Adrenal gland (tissue), 9 donors: ENCODE measurements at regions not wholly inside any gene's neighbourhood (a gene's known extent, or its start where the extent isn't known, plus 50 kb on each side); places are given as distances from the start of the nearest gene placed in this dataset.
"Not testable (repeated sequence)": the region's sequence is repeated elsewhere in the genome, so short reads cannot be mapped to it uniquely, and the experiment has no call there.

ENCODE experiments used
- DNase-seq, 7 donors: peaks; one replicate each; pipeline ENCODE4 v3.0.0-alpha.2; 2019 to 2020
- H3K27ac ChIP-seq, 5 donors: fragments of 200-600 bp; sonication (generic) in 4 of 5; 1 replicate in 3 of 5; 2 replicates in 2 of 5; pipeline versions ENCODE4 v1.5.1 to v1.8.0; 2016 to 2020; ENCODE audit warnings: mild to moderate bottlenecking in 1 of 5
- H3K27me3 ChIP-seq: fragments of 200-600 bp; 2 replicates; pipeline ENCODE4 v1.8.0; 2021
- H3K36me3 ChIP-seq, 2 donors: fragments of 200-600 bp; replicated peaks in 1 of 2; 1 replicate in 1 of 2; 2 replicates in 1 of 2; pipeline versions ENCODE4 v1.5.1 to v1.8.0; 2018 to 2022
- H3K4me1 ChIP-seq, 2 donors: fragments of 200-600 bp; replicated peaks in 1 of 2; 1 replicate in 1 of 2; 2 replicates in 1 of 2; pipeline versions ENCODE4 v1.5.1 to v1.8.0; 2018 to 2021
- H3K4me3 ChIP-seq, 4 donors: fragments of 200-600 bp; sonication (generic) in 3 of 4; one replicate each; pipeline ENCODE4 v1.5.1; 2016 to 2018
- H3K9me3 ChIP-seq, 3 donors: fragments of 200-600 bp; sonication (generic) in 1 of 3; replicated peaks in 1 of 3; 1 replicate in 2 of 3; 2 replicates in 1 of 3; pipeline versions ENCODE4 v1.5.1 to v1.8.0; 2016 to 2021
- POLR2A ChIP-seq, 2 donors: fragments of 450-650 bp; IDR thresholded peaks; one replicate each; pipeline ENCODE4 v1.6.1; 2017; ENCODE audit warnings: antibody characterized with exemption in 2 of 2, mild to moderate bottlenecking in 2 of 2, moderate library complexity in 1 of 2
- WGBS, 4 donors: extraction: QIAGEN DNeasy Blood & Tissue Kit in 2 of 4; methylation state at CpG; one replicate each; pipeline versions ENCODE4 v1.1.5 to v1.1.7; 2013 to 2017; 5-methylcytosine and 5-hydroxymethylcytosine counted together
- intact Hi-C, 2 donors: fragments of 100-400 bp; cut with DNase I; formaldehyde crosslinking; loops; one replicate each; pipeline versions ENCODE4 v1.14.1 to v1.15.0; 2022 to 2023
- TF ChIP-seq, protein P1 (sequence below), 6 experiments: fragments of 450-650 bp in 4 of 6; fragments of 200-600 bp in 2 of 6; sonication (generic) in 1 of 6; IDR thresholded peaks; 1 replicate in 5 of 6; 2 replicates in 1 of 6; pipeline versions ENCODE4 v1.5.1 to v1.8.0; 2016 to 2021; ENCODE audit warnings: antibody characterized with exemption in 6 of 6, mild to moderate bottlenecking in 2 of 6, moderate library complexity in 1 of 6
- donor health status: healthy with polysubstance abuse.
- donor health status: Bipolar disorder and iron deficiency.
- donor health status: DM: yes; HTN: yes; CAD: no.
- donor health status: DM: no; HTN: no; CAD: no.
- donor health status: DM: no; HTN: no; CAD: no.

DNA sequence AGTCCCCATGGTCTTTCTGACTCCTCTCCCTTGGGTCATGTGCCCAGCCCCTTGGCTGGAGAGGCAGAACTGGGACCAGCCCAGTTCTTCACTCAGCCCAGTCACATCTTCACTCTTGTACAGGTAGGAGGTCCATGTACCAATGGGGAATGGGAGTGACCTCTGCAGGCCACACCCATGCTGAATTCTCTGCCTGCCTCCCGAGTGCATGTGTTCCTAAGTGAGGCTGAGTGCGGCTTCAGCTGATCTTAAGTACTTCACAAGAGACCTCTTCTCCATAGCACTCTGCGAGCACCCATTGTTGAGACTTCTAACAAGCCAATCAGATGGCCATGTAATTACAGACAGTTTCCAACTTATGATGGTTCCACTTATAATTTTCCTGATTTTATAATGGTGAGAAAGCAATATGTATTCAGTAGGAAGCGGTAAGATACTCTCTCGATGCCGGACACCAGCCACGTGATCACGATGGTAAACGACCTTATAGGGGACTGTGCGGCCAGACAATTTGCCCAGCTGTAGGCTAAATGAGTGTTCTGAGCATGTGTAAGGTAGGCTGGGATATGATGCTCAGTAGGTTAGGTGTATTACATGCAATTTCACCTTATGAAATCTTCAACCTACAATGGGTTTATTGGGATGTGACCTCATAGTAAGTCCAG, 112.1 kb downstream of the KLF13 start:
- no peaks in the 10 kb centered on the region for H3K27me3 ChIP-seq
- peaks cover 0 to 25% of the 10 kb centered on the region in 2 donors for H3K4me1 ChIP-seq
- H3K9me3 ChIP-seq = no peaks in the 10 kb centered on the region
- DNase-seq = no peak
- intact Hi-C loops = loop anchor here in 1 of 2 donors (5.0 to 10.0 kb wide), 3 partner anchors 74 to 221 kb away; partner anchors contain the start of gene KLF13
- 94 to 99% (median 95%) methylated on average over 9 to 10 of the region's 10 CpGs for WGBS, 4 donors
- H3K27ac ChIP-seq = no peak overlapping the region
- no peak overlapping the region for H3K4me3 ChIP-seq
- TF ChIP-seq, protein P1, sequence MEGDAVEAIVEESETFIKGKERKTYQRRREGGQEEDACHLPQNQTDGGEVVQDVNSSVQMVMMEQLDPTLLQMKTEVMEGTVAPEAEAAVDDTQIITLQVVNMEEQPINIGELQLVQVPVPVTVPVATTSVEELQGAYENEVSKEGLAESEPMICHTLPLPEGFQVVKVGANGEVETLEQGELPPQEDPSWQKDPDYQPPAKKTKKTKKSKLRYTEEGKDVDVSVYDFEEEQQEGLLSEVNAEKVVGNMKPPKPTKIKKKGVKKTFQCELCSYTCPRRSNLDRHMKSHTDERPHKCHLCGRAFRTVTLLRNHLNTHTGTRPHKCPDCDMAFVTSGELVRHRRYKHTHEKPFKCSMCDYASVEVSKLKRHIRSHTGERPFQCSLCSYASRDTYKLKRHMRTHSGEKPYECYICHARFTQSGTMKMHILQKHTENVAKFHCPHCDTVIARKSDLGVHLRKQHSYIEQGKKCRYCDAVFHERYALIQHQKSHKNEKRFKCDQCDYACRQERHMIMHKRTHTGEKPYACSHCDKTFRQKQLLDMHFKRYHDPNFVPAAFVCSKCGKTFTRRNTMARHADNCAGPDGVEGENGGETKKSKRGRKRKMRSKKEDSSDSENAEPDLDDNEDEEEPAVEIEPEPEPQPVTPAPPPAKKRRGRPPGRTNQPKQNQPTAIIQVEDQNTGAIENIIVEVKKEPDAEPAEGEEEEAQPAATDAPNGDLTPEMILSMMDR (IDR thresholded peaks at IDR 0.05) = no peak
- TF ChIP-seq POLR2A (IDR thresholded peaks at IDR 0.05) = no peak
- H3K36me3 ChIP-seq = no peaks in the 10 kb centered on the region

DNA sequence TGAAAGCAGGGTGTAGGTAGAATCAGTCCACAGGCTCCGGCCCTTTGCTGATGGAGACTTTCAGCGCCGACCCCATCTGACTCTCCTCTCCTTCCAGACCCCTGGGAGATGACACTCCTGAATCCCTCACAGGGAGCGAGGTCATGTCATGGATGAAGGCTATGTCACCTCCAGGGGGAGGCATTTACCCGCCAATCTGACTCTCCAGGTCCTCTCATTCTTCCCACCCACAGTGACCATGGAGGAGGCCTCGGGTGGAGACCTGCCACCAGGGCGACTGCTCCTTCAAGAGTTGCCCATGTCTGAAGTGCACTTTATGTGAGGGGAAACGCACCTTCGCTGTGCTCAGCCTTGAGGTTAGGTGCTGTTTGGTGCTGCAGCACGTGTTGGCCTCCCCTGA, 112.7 kb downstream of the KLF13 start:
- intact Hi-C loops = loop anchor here in 1 of 2 donors (5.0 to 10.0 kb wide), 3 partner anchors 75 to 222 kb away; partner anchors contain the start of gene KLF13
- Histone ChIP-seq H3K27me3 (no peaks in the 10 kb centered on the region), H3K9me3 (no peaks in the 10 kb centered on the region), H3K27ac (no peak overlapping the region), H3K4me1 (peaks cover 0 to 25% of the 10 kb centered on the region in 2 donors), H3K36me3 (no peaks in the 10 kb centered on the region), H3K4me3 (no peak overlapping the region)
- TF ChIP-seq, protein P1 (IDR thresholded peaks at IDR 0.05) = peak in 1 of 6 experiments; percentile 26
- TF ChIP-seq POLR2A (IDR thresholded peaks at IDR 0.05) = no peak
- DNase-seq = no peak
- WGBS, 4 donors = 87 to 95% (median 91%) methylated on average over 7 to 10 of the region's 10 CpGs

DNA sequence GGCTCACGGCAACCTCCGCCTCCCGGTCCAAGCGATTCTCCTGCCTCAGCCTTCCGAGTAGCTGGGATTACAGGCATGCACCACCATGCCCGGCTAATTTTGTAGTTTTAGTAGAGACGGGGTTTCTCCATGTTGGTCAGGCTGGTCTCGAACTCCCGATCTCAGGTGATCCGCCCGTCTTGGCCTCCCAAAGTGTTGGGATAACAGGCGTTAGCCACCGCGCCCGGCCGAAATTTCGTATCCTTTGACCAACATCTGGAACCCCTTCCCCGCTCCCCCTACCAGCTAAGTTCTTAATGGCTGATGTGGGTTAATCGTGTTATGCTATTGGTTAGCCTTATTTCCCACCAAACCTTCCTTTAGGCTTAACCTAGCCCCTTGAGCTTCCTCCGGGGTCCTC, 113.6 kb downstream of the KLF13 start:
- Histone ChIP-seq H3K4me3 (peak overlapping the region in 1 of 4 donors; percentile 60), H3K4me1 (peaks cover 0 to 19% of the 10 kb centered on the region in 2 donors), H3K27ac (peak overlapping the region in 1 of 5 donors; percentile 77)
- 95 to 97% (median 97%) methylated on average over 19 to 20 of the region's 20 CpGs for WGBS, 4 donors
- not testable (repeated sequence) for H3K36me3 ChIP-seq, H3K27me3 ChIP-seq, H3K9me3 ChIP-seq, DNase-seq
- intact Hi-C loops = loop anchor here in 1 of 2 donors (5.0 kb wide), 1 partner anchor 42 kb away; no protein-coding TSS in a partner anchor

DNA sequence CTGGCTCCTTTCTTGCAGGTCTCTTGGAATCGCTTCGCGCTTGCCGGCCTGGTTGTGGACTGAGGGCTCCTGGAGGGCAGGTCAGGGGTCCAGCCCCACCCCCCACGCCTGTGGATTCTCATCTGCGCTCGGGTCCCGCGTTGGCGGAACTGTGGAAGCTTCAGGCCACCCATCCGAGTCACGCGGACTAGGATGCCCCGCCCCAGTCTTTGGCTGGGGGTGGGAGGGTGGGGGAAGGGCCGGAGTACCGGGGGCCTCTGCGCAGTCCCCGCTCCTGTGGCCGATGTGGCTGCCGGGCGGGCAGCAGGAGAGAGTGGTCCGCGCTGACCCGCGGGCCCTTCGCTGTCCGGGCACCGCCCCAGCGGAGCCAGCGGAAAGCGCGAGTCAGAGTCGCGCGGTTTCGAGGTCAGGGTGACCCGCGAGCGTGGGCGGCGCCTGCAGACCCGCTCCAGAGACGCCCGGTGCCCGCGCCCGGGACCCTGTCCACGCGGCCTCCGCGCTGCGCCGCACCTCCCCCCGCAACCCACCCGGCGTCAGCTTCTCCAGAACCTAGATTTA, 114.2 kb downstream of the KLF13 start:
- TF ChIP-seq, protein P1 (IDR thresholded peaks at IDR 0.05) = no peak
- TF ChIP-seq POLR2A (IDR thresholded peaks at IDR 0.05) = peak in 1 of 2 donors; percentile 19
- intact Hi-C loops = loop anchor here in 1 of 2 donors (5.0 kb wide), 1 partner anchor 41 kb away; no protein-coding TSS in a partner anchor
- peak in 6 of 7 donors; percentile 41 to 60 (median 48) for DNase-seq
- Histone ChIP-seq H3K4me1 (peaks cover 0 to 13% of the 10 kb centered on the region in 2 donors), H3K4me3 (peak overlapping the region in 2 of 4 donors; percentile 26 to 60), H3K36me3 (no peaks in the 10 kb centered on the region), H3K9me3 (no peaks in the 10 kb centered on the region), H3K27me3 (no peaks in the 10 kb centered on the region), H3K27ac (peak overlapping the region in 3 of 5 donors; percentile 13 to 77 (median 65))
- 0 to 3% (median 2%) methylated on average over 7 to 56 of the region's 56 CpGs for WGBS, 4 donors
